ENCODE measurements at regions not wholly inside any gene's neighbourhood (a gene's known extent, or its start where the extent isn't known, plus 50 kb on each side); places are given as distances from the start of the nearest gene placed in this dataset.

DNA sequence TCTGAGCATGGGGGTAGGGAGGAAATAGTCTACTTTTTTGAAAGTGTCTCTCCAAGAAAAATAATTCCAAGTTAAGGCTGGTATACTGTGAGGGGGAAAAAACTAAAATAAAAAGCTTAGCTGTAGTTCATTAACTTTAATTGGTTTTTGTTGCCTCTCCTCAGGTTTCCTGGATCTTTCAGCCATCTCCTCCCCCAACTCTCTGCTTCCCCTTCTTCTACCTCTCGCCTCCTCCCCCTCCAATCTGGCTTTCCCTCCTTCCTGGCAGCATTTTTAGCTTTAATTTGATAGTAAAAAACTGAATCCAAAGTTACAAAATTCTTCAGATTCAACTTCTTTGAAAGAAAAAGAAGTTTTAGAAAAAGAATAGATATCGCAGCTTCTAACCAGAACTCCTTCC is 462.6 kb downstream of the CETN3 start:
- TF ChIP-seq, protein P1, sequence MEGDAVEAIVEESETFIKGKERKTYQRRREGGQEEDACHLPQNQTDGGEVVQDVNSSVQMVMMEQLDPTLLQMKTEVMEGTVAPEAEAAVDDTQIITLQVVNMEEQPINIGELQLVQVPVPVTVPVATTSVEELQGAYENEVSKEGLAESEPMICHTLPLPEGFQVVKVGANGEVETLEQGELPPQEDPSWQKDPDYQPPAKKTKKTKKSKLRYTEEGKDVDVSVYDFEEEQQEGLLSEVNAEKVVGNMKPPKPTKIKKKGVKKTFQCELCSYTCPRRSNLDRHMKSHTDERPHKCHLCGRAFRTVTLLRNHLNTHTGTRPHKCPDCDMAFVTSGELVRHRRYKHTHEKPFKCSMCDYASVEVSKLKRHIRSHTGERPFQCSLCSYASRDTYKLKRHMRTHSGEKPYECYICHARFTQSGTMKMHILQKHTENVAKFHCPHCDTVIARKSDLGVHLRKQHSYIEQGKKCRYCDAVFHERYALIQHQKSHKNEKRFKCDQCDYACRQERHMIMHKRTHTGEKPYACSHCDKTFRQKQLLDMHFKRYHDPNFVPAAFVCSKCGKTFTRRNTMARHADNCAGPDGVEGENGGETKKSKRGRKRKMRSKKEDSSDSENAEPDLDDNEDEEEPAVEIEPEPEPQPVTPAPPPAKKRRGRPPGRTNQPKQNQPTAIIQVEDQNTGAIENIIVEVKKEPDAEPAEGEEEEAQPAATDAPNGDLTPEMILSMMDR (IDR thresholded peaks at IDR 0.05), result no peak
- TF ChIP-seq POLR2A (IDR thresholded peaks at IDR 0.05) (no peak), POLR2AphosphoS5 (IDR thresholded peaks at IDR 0.05) (no peak)
